ENCODE measurements at regions not wholly inside any gene's neighbourhood (a gene's known extent, or its start where the extent isn't known, plus 50 kb on each side); places are given as distances from the start of the nearest gene placed in this dataset.

DNA sequence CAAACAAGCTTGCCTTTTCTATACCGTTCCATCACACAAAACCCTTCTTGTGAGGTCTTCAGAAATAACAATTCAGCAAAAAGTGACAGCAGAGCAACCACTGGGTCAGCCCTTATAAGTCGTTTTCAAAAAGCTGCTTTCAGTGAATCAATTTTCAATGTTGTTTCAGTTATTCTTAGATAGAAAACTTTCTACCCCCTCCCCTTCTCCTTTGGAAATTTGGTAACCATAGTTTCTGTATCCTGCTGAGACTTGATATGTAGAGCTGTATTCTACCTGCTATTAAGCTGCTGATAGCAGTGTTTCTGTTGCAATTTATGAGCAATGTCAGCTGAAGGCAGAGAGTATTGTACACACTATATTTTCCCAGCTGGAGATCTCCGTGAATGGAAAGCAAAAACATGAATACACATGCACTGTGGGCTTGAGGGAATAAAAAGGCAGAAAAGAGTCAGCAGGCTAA, 75.7 kb downstream of the ZNF608 start:
- no peak for TF ChIP-seq POLR2AphosphoS5 (IDR thresholded peaks at IDR 0.05; ENCODE audit: low read depth, low read length)
- TF ChIP-seq TAF1 (IDR thresholded peaks at IDR 0.05; ENCODE audit: borderline replicate concordance, insufficient read depth, low read length), result no peak
- TF ChIP-seq, protein P1, sequence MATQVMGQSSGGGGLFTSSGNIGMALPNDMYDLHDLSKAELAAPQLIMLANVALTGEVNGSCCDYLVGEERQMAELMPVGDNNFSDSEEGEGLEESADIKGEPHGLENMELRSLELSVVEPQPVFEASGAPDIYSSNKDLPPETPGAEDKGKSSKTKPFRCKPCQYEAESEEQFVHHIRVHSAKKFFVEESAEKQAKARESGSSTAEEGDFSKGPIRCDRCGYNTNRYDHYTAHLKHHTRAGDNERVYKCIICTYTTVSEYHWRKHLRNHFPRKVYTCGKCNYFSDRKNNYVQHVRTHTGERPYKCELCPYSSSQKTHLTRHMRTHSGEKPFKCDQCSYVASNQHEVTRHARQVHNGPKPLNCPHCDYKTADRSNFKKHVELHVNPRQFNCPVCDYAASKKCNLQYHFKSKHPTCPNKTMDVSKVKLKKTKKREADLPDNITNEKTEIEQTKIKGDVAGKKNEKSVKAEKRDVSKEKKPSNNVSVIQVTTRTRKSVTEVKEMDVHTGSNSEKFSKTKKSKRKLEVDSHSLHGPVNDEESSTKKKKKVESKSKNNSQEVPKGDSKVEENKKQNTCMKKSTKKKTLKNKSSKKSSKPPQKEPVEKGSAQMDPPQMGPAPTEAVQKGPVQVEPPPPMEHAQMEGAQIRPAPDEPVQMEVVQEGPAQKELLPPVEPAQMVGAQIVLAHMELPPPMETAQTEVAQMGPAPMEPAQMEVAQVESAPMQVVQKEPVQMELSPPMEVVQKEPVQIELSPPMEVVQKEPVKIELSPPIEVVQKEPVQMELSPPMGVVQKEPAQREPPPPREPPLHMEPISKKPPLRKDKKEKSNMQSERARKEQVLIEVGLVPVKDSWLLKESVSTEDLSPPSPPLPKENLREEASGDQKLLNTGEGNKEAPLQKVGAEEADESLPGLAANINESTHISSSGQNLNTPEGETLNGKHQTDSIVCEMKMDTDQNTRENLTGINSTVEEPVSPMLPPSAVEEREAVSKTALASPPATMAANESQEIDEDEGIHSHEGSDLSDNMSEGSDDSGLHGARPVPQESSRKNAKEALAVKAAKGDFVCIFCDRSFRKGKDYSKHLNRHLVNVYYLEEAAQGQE (IDR thresholded peaks at IDR 0.05; ENCODE audit: insufficient read depth in 1 of 2, low read depth in 2 of 2, low read length in 2 of 2), result no peak
